ENCODE measurements at regions not wholly inside any gene's neighbourhood (a gene's known extent, or its start where the extent isn't known, plus 50 kb on each side); places are given as distances from the start of the nearest gene placed in this dataset.
A peak's percentile ranks its signal among the peaks of the same experiment; 100 is the strongest.

- Histone ChIP-seq H3K79me2 (ENCODE audit: low read depth) (no peaks in the 10 kb centered on the region), H3K36me3 (no peaks in the 10 kb centered on the region), H3K4me1 (no peaks in the 10 kb centered on the region), H3F3A (ENCODE audit: low read depth) (peaks cover 5% of the 10 kb centered on the region), H2AFZ (replicated peaks) (no peak overlapping the region), H3K9ac (no peak overlapping the region), H3K9me3 (ENCODE audit: low read depth) (no peaks in the 10 kb centered on the region), H3K27ac (no peak overlapping the region), H3K4me2 (no peak overlapping the region), H3K27me3 (no peaks in the 10 kb centered on the region), H3K4me3 (no peak overlapping the region), H4K20me1 (ENCODE audit: low read depth) (no peaks in the 10 kb centered on the region)
- H3K4me3 Mint-ChIP-seq, result no peak overlapping the region
- no peak overlapping the region for H3K27ac Mint-ChIP-seq
- H3K4me1 Mint-ChIP-seq, result peaks cover 6% of the 10 kb centered on the region
- peak; percentile 51 for DNase-seq (ENCODE audit: low spot score)
- H3K27me3 Mint-ChIP-seq (ENCODE audit: insufficient read depth, low read depth), result peaks cover 2% of the 10 kb centered on the region
- H3K9me3 Mint-ChIP-seq, result no peaks in the 10 kb centered on the region
- TF ChIP-seq, protein P1, sequence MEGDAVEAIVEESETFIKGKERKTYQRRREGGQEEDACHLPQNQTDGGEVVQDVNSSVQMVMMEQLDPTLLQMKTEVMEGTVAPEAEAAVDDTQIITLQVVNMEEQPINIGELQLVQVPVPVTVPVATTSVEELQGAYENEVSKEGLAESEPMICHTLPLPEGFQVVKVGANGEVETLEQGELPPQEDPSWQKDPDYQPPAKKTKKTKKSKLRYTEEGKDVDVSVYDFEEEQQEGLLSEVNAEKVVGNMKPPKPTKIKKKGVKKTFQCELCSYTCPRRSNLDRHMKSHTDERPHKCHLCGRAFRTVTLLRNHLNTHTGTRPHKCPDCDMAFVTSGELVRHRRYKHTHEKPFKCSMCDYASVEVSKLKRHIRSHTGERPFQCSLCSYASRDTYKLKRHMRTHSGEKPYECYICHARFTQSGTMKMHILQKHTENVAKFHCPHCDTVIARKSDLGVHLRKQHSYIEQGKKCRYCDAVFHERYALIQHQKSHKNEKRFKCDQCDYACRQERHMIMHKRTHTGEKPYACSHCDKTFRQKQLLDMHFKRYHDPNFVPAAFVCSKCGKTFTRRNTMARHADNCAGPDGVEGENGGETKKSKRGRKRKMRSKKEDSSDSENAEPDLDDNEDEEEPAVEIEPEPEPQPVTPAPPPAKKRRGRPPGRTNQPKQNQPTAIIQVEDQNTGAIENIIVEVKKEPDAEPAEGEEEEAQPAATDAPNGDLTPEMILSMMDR (IDR thresholded peaks at IDR 0.05), result peak; percentile 57
- no peak for TF ChIP-seq EZH2 (IDR thresholded peaks at IDR 0.05)
- TF ChIP-seq EZH2phosphoT487 (IDR thresholded peaks at IDR 0.05), result no peak
- H3K36me3 Mint-ChIP-seq, result no peaks in the 10 kb centered on the region
Observed at GRCh38 chr10:124249812-124250432, 156.5 kb upstream of the CHST15 start.

GRCh38 chr10:124249196-124249595 lies 155.8 kb upstream of the CHST15 start:
- Histone ChIP-seq H3K4me2 (no peak overlapping the region), H3K36me3 (no peaks in the 10 kb centered on the region), H3F3A (ENCODE audit: low read depth) (peaks cover 5% of the 10 kb centered on the region), H3K4me3 (no peak overlapping the region), H3K27ac (no peak overlapping the region), H3K9ac (no peak overlapping the region), H3K79me2 (ENCODE audit: low read depth) (no peaks in the 10 kb centered on the region), H2AFZ (replicated peaks) (no peak overlapping the region), H4K20me1 (ENCODE audit: low read depth) (no peaks in the 10 kb centered on the region), H3K27me3 (no peaks in the 10 kb centered on the region), H3K9me3 (ENCODE audit: low read depth) (no peaks in the 10 kb centered on the region), H3K4me1 (no peaks in the 10 kb centered on the region)
- no peak overlapping the region for H3K4me3 Mint-ChIP-seq
- H3K4me1 Mint-ChIP-seq, result peaks cover 6% of the 10 kb centered on the region
- TF ChIP-seq EZH2 (IDR thresholded peaks at IDR 0.05) (no peak), EZH2phosphoT487 (IDR thresholded peaks at IDR 0.05) (no peak)
- TF ChIP-seq, protein P1 (IDR thresholded peaks at IDR 0.05), result no peak
- H3K27ac Mint-ChIP-seq, result no peak overlapping the region
- H3K27me3 Mint-ChIP-seq (ENCODE audit: insufficient read depth, low read depth), result no peaks in the 10 kb centered on the region
- no peaks in the 10 kb centered on the region for H3K9me3 Mint-ChIP-seq
- H3K36me3 Mint-ChIP-seq, result no peaks in the 10 kb centered on the region
- no peak for DNase-seq (ENCODE audit: low spot score)

GRCh38 chr10:124248056-124249045 lies 155.0 kb upstream of the CHST15 start:
- Histone ChIP-seq H3K9me3 (ENCODE audit: low read depth) (no peaks in the 10 kb centered on the region), H3K27ac (no peak overlapping the region), H4K20me1 (ENCODE audit: low read depth) (no peaks in the 10 kb centered on the region), H3K4me3 (no peak overlapping the region), H3F3A (ENCODE audit: low read depth) (peaks cover 5% of the 10 kb centered on the region), H3K27me3 (no peaks in the 10 kb centered on the region), H3K4me2 (no peak overlapping the region), H3K36me3 (no peaks in the 10 kb centered on the region), H3K79me2 (ENCODE audit: low read depth) (no peaks in the 10 kb centered on the region), H2AFZ (replicated peaks) (no peak overlapping the region), H3K9ac (no peak overlapping the region), H3K4me1 (no peaks in the 10 kb centered on the region)
- no peak overlapping the region for H3K4me3 Mint-ChIP-seq
- H3K9me3 Mint-ChIP-seq, result no peaks in the 10 kb centered on the region
- peaks cover 6% of the 10 kb centered on the region for H3K4me1 Mint-ChIP-seq
- DNase-seq (ENCODE audit: low spot score), result no peak
- H3K36me3 Mint-ChIP-seq, result no peaks in the 10 kb centered on the region
- no peak for TF ChIP-seq EZH2phosphoT487 (IDR thresholded peaks at IDR 0.05)
- TF ChIP-seq, protein P1 (IDR thresholded peaks at IDR 0.05), result no peak
- TF ChIP-seq EZH2 (IDR thresholded peaks at IDR 0.05), result no peak
- H3K27ac Mint-ChIP-seq, result peak overlapping the region; percentile 12
- peaks cover under 1% of the 10 kb centered on the region for H3K27me3 Mint-ChIP-seq (ENCODE audit: insufficient read depth, low read depth)
